PC-3 (cell line): ENCODE measurements at regions not wholly inside any gene's neighbourhood (a gene's known extent, or its start where the extent isn't known, plus 50 kb on each side); places are given as distances from the start of the nearest gene placed in this dataset.
"Not testable (repeated sequence)": the region's sequence is repeated elsewhere in the genome, so short reads cannot be mapped to it uniquely, and the experiment has no call there.

ENCODE experiments used
- ATAC-seq: fragments of 200-7000 bp; cut with Tn5 transposase; 2 replicates; pipeline ENCODE4 v1.9.1; 2020; ENCODE audit warnings: mild to moderate bottlenecking, moderate library complexity
- BruUV-seq: library from RNA; stranded (reverse); fragments of 400-500 nt; replicated peaks from 2 replicates; lab custom pipeline; 2021; lab: Mats Ljungman, UMichigan
- CTCF ChIA-PET: fragments of 300-600 bp; sonication (Branson Sonifier 250); formaldehyde crosslinking; loops from one replicate; lab custom pipeline; 2022; ENCODE audit warnings: antibody characterized with exemption; lab: Charles Lee
- POLR2A ChIA-PET: fragments of 300-600 bp; sonication (Branson Sonifier 250); formaldehyde crosslinking; loops from one replicate; lab custom pipeline; 2022; ENCODE audit warnings: antibody characterized with exemption; ENCODE audit not compliant: unreplicated experiment; lab: Charles Lee
- DNase-seq: peaks from one replicate; pipeline ENCODE4 v3.0.0-alpha.2; 2015
- H2AFZ ChIP-seq: fragments of 300-600 bp; sonication (generic); 2 replicates; pipeline ENCODE4 v1.6.0; 2016; ENCODE audit warnings: antibody characterized with exemption, low read length
- H3F3A ChIP-seq: fragments of 300-600 bp; sonication (generic); one replicate; pipeline ENCODE4 v1.6.0; 2017; ENCODE audit warnings: antibody characterized with exemption, low read length, control low read depth, mild to moderate bottlenecking; ENCODE audit not compliant: unreplicated experiment
- H3K27ac ChIP-seq: fragments of 300-600 bp; sonication (generic); 2 replicates; pipeline ENCODE4 v1.5.1; 2016; ENCODE audit warnings: mild to moderate bottlenecking, low read length
- H3K27me3 ChIP-seq: fragments of 300-600 bp; sonication (generic); 2 replicates; pipeline ENCODE4 v1.6.1; 2016; ENCODE audit warnings: low read length, mixed read lengths
- H3K36me3 ChIP-seq: fragments of 300-600 bp; sonication (generic); 2 replicates; pipeline ENCODE4 v1.6.1; 2016; ENCODE audit warnings: low read depth, mixed run types, low read length, mixed read lengths
- H3K4me1 ChIP-seq: fragments of 300-600 bp; sonication (generic); 2 replicates; pipeline ENCODE4 v1.5.1; 2016; ENCODE audit warnings: low read length; ENCODE audit not compliant: insufficient read depth
- H3K4me2 ChIP-seq: fragments of 300-600 bp; sonication (generic); 2 replicates; pipeline ENCODE4 v1.6.0; 2016; ENCODE audit warnings: low read length
- H3K4me3 ChIP-seq: fragments of 300-600 bp; sonication (generic); 2 replicates; pipeline ENCODE4 v1.5.1; 2016; ENCODE audit warnings: mild to moderate bottlenecking, low read length, mixed read lengths
- H3K79me2 ChIP-seq: fragments of 300-600 bp; sonication (generic); 2 replicates; pipeline ENCODE4 v1.6.1; 2017; ENCODE audit warnings: low read length, mixed read lengths
- H3K9ac ChIP-seq: fragments of 300-600 bp; sonication (generic); 2 replicates; pipeline ENCODE4 v1.6.0; 2016; ENCODE audit warnings: mild to moderate bottlenecking, low read length
- H3K9me2 ChIP-seq: fragments of 300-600 bp; sonication (generic); replicated peaks from 2 replicates; pipeline ENCODE4 v1.6.1; 2016; ENCODE audit warnings: mixed run types, low read length, mixed read lengths
- H3K9me3 ChIP-seq: fragments of 300-600 bp; sonication (generic); 2 replicates; pipeline ENCODE4 v1.6.1; 2016; ENCODE audit warnings: low read length, mixed read lengths
- H4K20me1 ChIP-seq: fragments of 300-600 bp; sonication (generic); 2 replicates; pipeline ENCODE4 v1.6.1; 2016; ENCODE audit warnings: low read length, mixed read lengths
- EZH2 ChIP-seq: fragments of 300-600 bp; sonication (generic); IDR thresholded peaks from one replicate; pipeline ENCODE4 v1.6.1; 2017; ENCODE audit warnings: antibody characterized with exemption, mild to moderate bottlenecking, low read length; ENCODE audit not compliant: unreplicated experiment
- EZH2phosphoT487 ChIP-seq: fragments of 300-600 bp; sonication (generic); IDR thresholded peaks from 2 replicates; pipeline ENCODE4 v1.6.1; 2018; ENCODE audit warnings: mild to moderate bottlenecking, antibody characterized with exemption, low read length, borderline replicate concordance
- intact Hi-C: fragments of 100-400 bp; cut with micrococcal nuclease; formaldehyde crosslinking; loops from 2 replicates; pipeline ENCODE4 v1.9.0; 2023
- TF ChIP-seq, protein P1 (sequence below): fragments of 300-600 bp; sonication (generic); conservative IDR thresholded peaks from 2 replicates; pipeline ENCODE4 v1.5.1; 2017; ENCODE audit warnings: antibody characterized with exemption, low read depth, mild to moderate bottlenecking, low read length

DNA sequence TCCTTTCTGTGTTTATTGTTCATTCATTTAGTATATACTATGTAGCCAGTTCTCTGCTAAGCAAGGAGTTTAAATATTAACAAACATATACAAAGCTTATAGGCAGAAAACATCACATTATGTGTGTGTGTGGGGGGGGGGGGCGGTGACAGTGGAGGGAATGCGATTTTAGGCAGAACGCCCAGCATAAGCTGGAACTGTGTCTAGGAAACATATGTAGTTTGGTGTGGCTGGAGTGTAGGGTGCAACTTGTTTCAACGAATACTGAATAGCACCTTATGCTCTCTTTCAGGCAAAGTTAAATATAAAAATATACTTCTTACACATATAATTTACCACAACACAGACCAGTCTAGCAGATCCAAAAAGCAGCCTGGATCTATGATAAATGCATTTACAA is 980.6 kb downstream of the SLC6A15 start:
- ATAC-seq, result no peak
- no peak for TF ChIP-seq EZH2
- TF ChIP-seq, protein P1, sequence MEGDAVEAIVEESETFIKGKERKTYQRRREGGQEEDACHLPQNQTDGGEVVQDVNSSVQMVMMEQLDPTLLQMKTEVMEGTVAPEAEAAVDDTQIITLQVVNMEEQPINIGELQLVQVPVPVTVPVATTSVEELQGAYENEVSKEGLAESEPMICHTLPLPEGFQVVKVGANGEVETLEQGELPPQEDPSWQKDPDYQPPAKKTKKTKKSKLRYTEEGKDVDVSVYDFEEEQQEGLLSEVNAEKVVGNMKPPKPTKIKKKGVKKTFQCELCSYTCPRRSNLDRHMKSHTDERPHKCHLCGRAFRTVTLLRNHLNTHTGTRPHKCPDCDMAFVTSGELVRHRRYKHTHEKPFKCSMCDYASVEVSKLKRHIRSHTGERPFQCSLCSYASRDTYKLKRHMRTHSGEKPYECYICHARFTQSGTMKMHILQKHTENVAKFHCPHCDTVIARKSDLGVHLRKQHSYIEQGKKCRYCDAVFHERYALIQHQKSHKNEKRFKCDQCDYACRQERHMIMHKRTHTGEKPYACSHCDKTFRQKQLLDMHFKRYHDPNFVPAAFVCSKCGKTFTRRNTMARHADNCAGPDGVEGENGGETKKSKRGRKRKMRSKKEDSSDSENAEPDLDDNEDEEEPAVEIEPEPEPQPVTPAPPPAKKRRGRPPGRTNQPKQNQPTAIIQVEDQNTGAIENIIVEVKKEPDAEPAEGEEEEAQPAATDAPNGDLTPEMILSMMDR, result no peak
- no peak for TF ChIP-seq EZH2phosphoT487
- Histone ChIP-seq H3K36me3 (no peaks in the 10 kb centered on the region), H3K4me2 (no peak overlapping the region), H3F3A (no peaks in the 10 kb centered on the region), H3K79me2 (no peaks in the 10 kb centered on the region), H3K4me1 (no peaks in the 10 kb centered on the region), H3K4me3 (no peak overlapping the region), H3K27me3 (no peaks in the 10 kb centered on the region), H3K9me2 (no peaks in the 10 kb centered on the region), H3K9me3 (no peaks in the 10 kb centered on the region), H3K9ac (no peak overlapping the region), H3K27ac (no peak overlapping the region), H2AFZ (no peak overlapping the region), H4K20me1 (no peaks in the 10 kb centered on the region)
- DNase-seq, result no peak
- POLR2A ChIA-PET, result no interaction called here
- intact Hi-C loops, result no loop called here
- BruUV-seq, result no TSS peak
- CTCF ChIA-PET, result no interaction called here

DNA sequence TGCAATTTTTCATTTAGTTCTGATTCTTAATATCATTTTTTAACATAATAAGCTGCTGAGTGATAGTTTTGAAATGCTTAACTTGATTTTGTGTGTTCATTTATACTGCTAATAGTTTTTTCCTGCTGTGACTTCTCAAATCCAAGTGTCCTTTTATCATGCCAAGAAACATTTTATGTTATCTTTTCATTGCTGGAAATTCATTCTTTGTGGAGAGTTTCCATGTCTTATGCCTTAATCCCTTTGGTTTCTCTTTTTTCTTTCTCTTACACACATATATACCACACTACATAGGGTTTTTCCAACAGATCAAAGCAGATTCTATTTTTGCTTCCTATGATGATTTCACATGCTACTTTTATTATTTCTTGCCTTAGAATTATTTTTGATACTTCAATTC is 981.1 kb downstream of the SLC6A15 start:
- no TSS peak for BruUV-seq
- no peaks in the 10 kb centered on the region for H3K36me3 ChIP-seq
- intact Hi-C loops, result no loop called here
- ATAC-seq, result no peak
- H3F3A ChIP-seq, result no peaks in the 10 kb centered on the region
- H3K4me3 ChIP-seq, result no peak overlapping the region
- TF ChIP-seq, protein P1, result no peak
- no peak for TF ChIP-seq EZH2
- TF ChIP-seq EZH2phosphoT487, result no peak
- no peaks in the 10 kb centered on the region for H3K79me2 ChIP-seq
- no peak overlapping the region for H3K9ac ChIP-seq
- CTCF ChIA-PET, result no interaction called here
- no peaks in the 10 kb centered on the region for H3K9me2 ChIP-seq
- H3K9me3 ChIP-seq, result no peaks in the 10 kb centered on the region
- H3K27me3 ChIP-seq, result no peaks in the 10 kb centered on the region
- H3K4me2 ChIP-seq, result no peak overlapping the region
- no peak for DNase-seq
- H3K27ac ChIP-seq, result no peak overlapping the region
- no peak overlapping the region for H2AFZ ChIP-seq
- H3K4me1 ChIP-seq, result no peaks in the 10 kb centered on the region
- no peaks in the 10 kb centered on the region for H4K20me1 ChIP-seq
- POLR2A ChIA-PET, result no interaction called here

DNA sequence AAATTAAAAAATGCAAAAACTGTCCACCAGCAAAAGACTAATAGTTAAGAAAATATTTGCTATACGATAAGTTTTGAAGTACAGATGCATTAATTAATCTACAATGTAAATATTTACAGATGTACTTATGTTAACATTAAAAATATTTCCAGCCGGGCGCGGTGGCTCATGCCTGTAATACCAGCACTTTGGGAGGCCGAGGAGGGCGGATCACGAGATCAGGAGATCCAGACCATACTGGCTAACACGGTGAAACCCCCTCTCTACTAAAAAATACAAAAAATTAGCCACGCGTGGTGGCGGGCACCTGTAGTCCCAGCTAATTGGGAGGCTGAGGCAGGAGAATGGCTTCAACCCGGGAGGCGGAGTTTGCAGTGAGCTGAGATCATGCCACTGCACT is 982.8 kb downstream of the SLC6A15 start:
- H3K4me2 ChIP-seq, H4K20me1 ChIP-seq, H2AFZ ChIP-seq, DNase-seq, H3K4me3 ChIP-seq, H3K27me3 ChIP-seq, H3F3A ChIP-seq, H3K9me2 ChIP-seq, H3K4me1 ChIP-seq, CTCF ChIA-PET, H3K36me3 ChIP-seq, H3K79me2 ChIP-seq, intact Hi-C loops, H3K9me3 ChIP-seq, BruUV-seq, ATAC-seq, H3K9ac ChIP-seq, H3K27ac ChIP-seq, POLR2A ChIA-PET: not testable (repeated sequence)
